ENCODE measurements at regions not wholly inside any gene's neighbourhood (a gene's known extent, or its start where the extent isn't known, plus 50 kb on each side); places are given as distances from the start of the nearest gene placed in this dataset.
"Not testable (repeated sequence)": the region's sequence is repeated elsewhere in the genome, so short reads cannot be mapped to it uniquely, and the experiment has no call there.

DNA sequence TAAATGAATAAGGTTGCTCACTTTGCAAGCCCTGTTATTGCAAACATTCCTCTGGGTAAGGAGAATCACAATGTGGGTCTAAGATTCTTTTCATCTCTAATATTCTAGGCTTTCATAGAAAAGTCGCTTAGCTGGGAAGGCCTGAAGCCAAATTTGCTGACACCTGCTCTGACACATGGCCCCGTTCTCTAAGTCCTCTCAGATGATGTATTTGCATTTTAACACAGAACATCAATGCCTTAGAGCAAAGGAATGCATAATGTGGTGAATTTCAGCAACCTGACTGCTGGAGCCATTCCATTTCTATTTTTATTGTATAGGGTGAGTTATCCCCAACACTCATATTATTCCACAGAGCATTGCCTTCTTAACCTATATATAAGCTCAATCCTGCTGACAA, 682.1 kb upstream of the NRP1 start:
- TF ChIP-seq Cebpa-rat (IDR thresholded peaks at IDR 0.05), result no peak
- Histone ChIP-seq H3K4me1 (no peaks in the 10 kb centered on the region), H4K20me1 (no peaks in the 10 kb centered on the region), H3K27me3 (no peaks in the 10 kb centered on the region), H3K4me2 (no peak overlapping the region), H3K36me3 (no peaks in the 10 kb centered on the region), H3K4me3 (no peak overlapping the region), H3K9me3 (no peaks in the 10 kb centered on the region), H3K27ac (no peak overlapping the region), H3K9ac (no peak overlapping the region)

DNA sequence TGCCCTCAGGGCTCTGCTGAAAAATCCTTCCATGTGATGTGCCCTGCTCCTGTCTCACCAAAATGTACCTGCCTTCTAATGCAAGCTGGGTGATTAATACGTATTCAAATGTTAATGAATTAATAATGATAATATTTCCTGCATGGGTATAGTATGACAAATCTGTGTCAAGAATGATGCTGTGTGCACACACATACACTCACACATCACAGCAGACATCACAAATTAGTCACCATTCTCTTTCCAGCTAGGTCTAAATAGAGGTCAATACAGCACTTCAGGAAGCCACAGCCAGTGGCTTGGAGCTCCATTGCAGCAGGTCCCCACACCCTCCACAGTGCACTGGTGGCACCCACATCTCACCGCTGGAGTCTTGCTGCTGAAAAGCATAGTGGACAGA, 681.2 kb upstream of the NRP1 start:
- Histone ChIP-seq H4K20me1 (no peaks in the 10 kb centered on the region), H3K4me1 (no peaks in the 10 kb centered on the region), H3K27me3 (no peaks in the 10 kb centered on the region), H3K27ac (no peak overlapping the region), H3K9me3 (no peaks in the 10 kb centered on the region), H3K36me3 (no peaks in the 10 kb centered on the region), H3K9ac (no peak overlapping the region), H3K4me3 (no peak overlapping the region), H3K4me2 (no peak overlapping the region)
- no peak for TF ChIP-seq Cebpa-rat (IDR thresholded peaks at IDR 0.05)

DNA sequence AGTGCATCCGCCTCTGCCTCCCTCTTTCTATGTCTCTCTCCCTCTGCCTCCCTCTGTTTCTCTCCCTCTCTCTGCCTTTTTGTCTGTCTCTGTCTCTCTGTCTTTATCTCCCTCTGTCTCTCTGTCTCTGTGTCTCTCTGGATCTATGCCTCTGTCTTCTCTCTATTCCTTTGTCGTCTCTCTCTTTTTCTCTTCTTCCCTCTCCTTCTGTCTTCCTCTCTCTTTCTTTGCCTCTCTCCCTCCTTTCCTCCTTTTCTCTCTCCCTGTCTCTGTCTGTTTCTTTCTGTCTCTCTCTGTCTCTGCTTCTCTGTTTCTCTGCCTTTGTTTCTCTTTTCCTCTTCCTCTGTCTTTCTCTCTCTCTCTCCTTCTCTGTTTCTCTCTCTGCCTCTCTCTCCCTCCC, 678.8 kb upstream of the NRP1 start:
- TF ChIP-seq Cebpa-rat (IDR thresholded peaks at IDR 0.05), result no peak

DNA sequence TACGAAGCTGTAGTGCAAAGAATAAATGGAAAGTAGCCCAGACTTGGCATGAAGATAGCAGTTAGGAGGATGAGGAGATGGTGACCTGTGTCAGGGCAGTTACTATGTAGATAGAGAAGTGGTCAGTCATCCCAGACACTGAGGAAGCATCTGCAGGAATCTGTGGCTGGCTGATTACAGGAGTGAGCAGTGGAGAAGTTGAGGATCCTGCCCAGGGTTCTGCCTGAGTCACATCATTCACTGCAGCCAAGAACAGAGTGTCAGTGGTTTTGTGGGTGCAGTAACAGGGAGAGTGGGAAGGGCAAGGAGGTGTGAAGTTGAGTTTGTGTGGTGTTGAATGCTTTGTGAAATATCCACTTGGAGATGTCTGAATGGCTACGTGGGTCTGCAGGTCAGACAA, 676.4 kb upstream of the NRP1 start:
- Histone ChIP-seq H3K9ac (no peak overlapping the region), H3K27ac (no peak overlapping the region), H3K9me3 (0 out of 2 replicates have a peak, but pooled peaks cover 3% of the 10 kb centered on the region), H3K27me3 (no peaks in the 10 kb centered on the region), H3K4me2 (no peak overlapping the region), H3K4me3 (no peak overlapping the region), H3K4me1 (no peaks in the 10 kb centered on the region), H3K36me3 (no peaks in the 10 kb centered on the region), H4K20me1 (no peaks in the 10 kb centered on the region)
- TF ChIP-seq Cebpa-rat (IDR thresholded peaks at IDR 0.05), result no peak

More for the DNA sequence above, 678.8 kb upstream of the NRP1 start:
- Histone ChIP-seq H3K9me3 (0 out of 2 replicates have a peak, but pooled peaks cover 3% of the 10 kb centered on the region), H3K27ac (no peak overlapping the region), H3K27me3 (no peaks in the 10 kb centered on the region), H3K36me3 (no peaks in the 10 kb centered on the region), H3K4me1 (no peaks in the 10 kb centered on the region), H4K20me1 (no peaks in the 10 kb centered on the region), H3K4me2 (no peak overlapping the region), H3K4me3 (no peak overlapping the region), H3K9ac (no peak overlapping the region)

DNA sequence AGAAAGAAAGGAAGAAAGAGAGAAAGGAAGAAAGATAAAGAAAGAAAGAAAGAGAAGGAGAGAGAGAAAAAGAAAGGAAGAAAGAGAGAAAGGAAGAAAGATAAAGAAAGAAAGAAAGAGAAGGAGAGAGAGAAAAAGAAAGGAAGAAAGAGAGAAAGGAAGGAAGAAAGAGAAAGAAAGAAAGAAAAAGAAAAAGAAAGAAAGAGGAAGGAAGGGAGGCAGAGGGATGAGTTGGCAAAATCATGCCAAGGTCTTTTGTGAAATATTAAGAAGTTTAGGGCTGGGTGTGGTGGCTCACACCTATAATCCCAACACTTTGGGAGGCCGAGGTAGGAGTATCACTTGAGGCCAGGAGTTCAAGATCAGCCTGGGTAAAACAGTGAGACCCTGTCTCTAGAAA, 675.8 kb upstream of the NRP1 start:
- not testable (repeated sequence) for H4K20me1 ChIP-seq, H3K9ac ChIP-seq, H3K36me3 ChIP-seq, H3K27ac ChIP-seq, H3K27me3 ChIP-seq, H3K4me3 ChIP-seq, H3K9me3 ChIP-seq, H3K4me2 ChIP-seq, H3K4me1 ChIP-seq

DNA sequence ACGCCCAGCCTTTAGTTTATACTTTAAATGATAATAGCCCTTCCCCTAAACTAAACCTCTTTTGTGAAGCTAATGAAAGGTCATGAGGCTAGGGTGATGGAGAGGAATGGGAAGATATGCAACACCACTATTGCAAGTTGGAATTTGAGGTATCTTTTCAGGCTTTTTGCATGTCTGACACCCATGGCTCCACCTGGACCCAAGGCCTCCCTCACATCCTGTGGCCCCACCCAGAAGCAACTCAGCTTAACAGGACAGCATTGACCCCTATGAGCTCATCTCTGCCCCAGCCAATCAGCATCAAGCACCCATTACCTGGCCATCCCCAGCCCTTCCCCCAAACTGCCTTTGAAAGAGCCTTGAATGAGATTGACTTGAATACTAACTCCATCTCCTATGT, 674.2 kb upstream of the NRP1 start:
- H3K27me3 ChIP-seq, result no peaks in the 10 kb centered on the region
- no peak overlapping the region for H3K4me3 ChIP-seq
- H3K9ac ChIP-seq, result no peak overlapping the region
- no peak for TF ChIP-seq Cebpa-rat (IDR thresholded peaks at IDR 0.05)
- H3K27ac ChIP-seq, result no peak overlapping the region
- no peaks in the 10 kb centered on the region for H3K4me1 ChIP-seq
- H4K20me1 ChIP-seq, result no peaks in the 10 kb centered on the region
- H3K36me3 ChIP-seq, result no peaks in the 10 kb centered on the region
- H3K9me3 ChIP-seq, result 0 out of 2 replicates have a peak, but pooled peaks cover 3% of the 10 kb centered on the region
- no peak overlapping the region for H3K4me2 ChIP-seq

DNA sequence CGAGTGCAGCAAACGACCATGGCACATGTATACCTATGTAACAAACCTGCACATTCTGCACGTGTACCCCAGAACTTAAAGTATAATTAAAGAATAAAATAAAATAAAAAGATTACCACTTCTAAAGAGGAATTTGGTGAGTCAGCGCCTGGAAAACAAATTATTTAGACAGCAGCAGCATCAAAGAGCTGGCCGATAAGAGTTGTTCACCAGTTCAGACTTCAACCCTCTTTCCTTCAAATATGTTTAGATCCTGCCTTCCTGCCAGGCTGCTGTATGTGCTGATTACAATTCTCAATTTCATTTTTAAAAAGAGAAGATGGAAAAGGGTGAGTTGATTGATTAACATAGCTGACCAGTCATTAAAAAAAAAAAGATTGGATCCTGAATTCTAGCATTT, 672.0 kb upstream of the NRP1 start:
- no peak overlapping the region for H3K4me2 ChIP-seq
- no peaks in the 10 kb centered on the region for H3K27me3 ChIP-seq
- no peak overlapping the region for H3K9ac ChIP-seq
- no peaks in the 10 kb centered on the region for H4K20me1 ChIP-seq
- H3K9me3 ChIP-seq, result 0 out of 2 replicates have a peak, but pooled peaks cover 3% of the 10 kb centered on the region
- TF ChIP-seq Cebpa-rat (IDR thresholded peaks at IDR 0.05), result no peak
- H3K27ac ChIP-seq, result no peak overlapping the region
- H3K4me1 ChIP-seq, result no peaks in the 10 kb centered on the region
- no peak overlapping the region for H3K4me3 ChIP-seq
- H3K36me3 ChIP-seq, result no peaks in the 10 kb centered on the region

DNA sequence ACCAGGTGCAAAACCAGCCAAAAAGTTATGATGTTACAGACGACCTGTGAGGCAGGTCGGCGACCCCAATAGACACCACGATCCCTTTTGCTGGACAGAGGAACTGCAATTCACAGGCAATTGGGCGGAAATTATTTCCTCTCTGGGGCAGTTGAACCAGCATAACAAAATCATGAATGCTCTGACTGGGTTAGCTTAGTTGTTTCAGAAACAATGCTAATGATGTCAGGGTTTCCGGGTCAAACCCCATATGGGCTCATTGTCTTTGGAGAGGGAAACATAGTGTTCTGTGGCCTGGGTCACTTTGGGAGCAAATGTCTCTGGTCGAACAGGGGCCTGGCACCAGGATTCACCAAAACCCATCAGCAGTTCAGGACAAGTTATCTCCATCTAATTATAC, 669.1 kb upstream of the NRP1 start:
- H3K4me1 ChIP-seq, result no peaks in the 10 kb centered on the region

DNA sequence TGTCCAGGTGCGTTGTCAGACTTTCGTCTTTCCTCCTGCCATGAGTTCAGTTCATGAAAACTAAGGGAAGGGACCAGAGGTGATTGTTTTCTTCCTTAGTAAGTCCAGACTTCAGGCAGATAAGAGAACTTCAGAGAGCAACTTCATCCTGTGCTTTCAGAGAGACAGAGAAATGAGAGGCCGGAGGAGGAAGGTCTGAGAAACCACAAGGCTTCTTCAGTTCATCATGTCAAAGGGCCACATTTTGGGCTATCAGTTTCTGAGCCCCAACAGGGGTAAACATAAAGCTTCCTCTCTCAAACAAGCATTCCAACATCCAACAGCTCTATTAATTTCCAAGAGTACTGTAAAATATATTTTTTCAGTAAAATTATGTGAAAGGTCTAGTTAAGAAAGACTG, 668.4 kb upstream of the NRP1 start:
- no peak overlapping the region for H3K4me3 ChIP-seq
- H3K27ac ChIP-seq, result no peak overlapping the region
- H3K36me3 ChIP-seq, result no peaks in the 10 kb centered on the region
- no peaks in the 10 kb centered on the region for H3K4me1 ChIP-seq
- H4K20me1 ChIP-seq, result no peaks in the 10 kb centered on the region
- TF ChIP-seq Cebpa-rat (IDR thresholded peaks at IDR 0.05), result no peak
- H3K27me3 ChIP-seq, result no peaks in the 10 kb centered on the region
- no peak overlapping the region for H3K9ac ChIP-seq
- no peaks in the 10 kb centered on the region for H3K9me3 ChIP-seq
- H3K4me2 ChIP-seq, result no peak overlapping the region

More for the DNA sequence above, 669.1 kb upstream of the NRP1 start:
- no peaks in the 10 kb centered on the region for H3K27me3 ChIP-seq
- no peak overlapping the region for H3K4me2 ChIP-seq
- no peak overlapping the region for H3K9ac ChIP-seq
- no peak for TF ChIP-seq Cebpa-rat (IDR thresholded peaks at IDR 0.05)
- no peaks in the 10 kb centered on the region for H4K20me1 ChIP-seq
- no peaks in the 10 kb centered on the region for H3K36me3 ChIP-seq
- H3K27ac ChIP-seq, result no peak overlapping the region
- H3K9me3 ChIP-seq, result 0 out of 2 replicates have a peak, but pooled peaks cover under 1% of the 10 kb centered on the region
- no peak overlapping the region for H3K4me3 ChIP-seq

DNA sequence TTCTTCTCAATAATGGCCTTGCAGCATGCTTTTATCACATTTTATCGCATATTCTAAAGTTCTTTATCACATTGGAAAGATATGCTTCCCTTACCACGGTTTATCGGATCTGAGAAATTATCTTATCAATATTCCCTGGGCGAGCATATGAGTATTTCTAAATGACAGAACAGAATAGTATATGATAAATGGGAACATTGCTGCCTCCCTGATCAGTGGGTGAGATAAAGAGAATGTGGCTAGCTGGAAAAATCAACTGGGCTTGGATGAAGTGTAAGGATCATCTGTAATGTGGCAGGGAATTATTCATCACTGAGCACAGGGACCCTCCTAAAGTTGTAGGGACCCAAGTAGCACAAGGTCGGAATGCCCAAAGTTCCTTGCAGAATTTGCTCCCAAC, 667.4 kb upstream of the NRP1 start:
- Histone ChIP-seq H3K27me3 (no peaks in the 10 kb centered on the region), H3K27ac (no peak overlapping the region), H3K9me3 (no peaks in the 10 kb centered on the region), H3K9ac (no peak overlapping the region), H3K36me3 (no peaks in the 10 kb centered on the region), H3K4me3 (no peak overlapping the region), H4K20me1 (no peaks in the 10 kb centered on the region), H3K4me2 (no peak overlapping the region), H3K4me1 (no peaks in the 10 kb centered on the region)
- no peak for TF ChIP-seq Cebpa-rat (IDR thresholded peaks at IDR 0.05)

DNA sequence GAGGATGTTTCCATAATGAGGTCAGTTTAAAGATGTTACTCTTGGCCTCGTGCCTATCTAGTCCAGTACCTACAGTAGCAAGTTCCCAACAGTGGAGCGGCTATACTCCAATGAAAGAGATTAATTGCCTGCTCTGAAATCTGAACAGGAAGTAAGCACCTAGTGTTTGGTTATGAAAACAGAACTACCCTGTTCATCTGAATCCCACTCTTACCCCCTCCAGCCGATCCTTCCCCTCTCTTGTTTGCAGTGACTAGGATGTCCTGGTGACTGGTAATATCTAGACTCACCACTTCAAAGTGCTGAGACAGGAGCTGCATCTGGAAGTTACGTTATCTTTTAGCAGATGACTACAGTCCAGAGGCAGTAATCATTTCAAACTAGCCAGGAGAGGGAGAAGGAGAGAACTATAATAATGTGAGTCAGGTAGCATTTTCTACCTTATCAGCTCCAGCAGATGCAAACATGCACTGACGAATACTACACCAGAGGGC, 666.7 kb upstream of the NRP1 start:
- H3K4me1 ChIP-seq, result no peaks in the 10 kb centered on the region
- H4K20me1 ChIP-seq, result no peaks in the 10 kb centered on the region
- H3K4me2 ChIP-seq, result no peak overlapping the region
- no peaks in the 10 kb centered on the region for H3K9me3 ChIP-seq
- no peak overlapping the region for H3K4me3 ChIP-seq
- no peak overlapping the region for H3K9ac ChIP-seq
- no peaks in the 10 kb centered on the region for H3K36me3 ChIP-seq
- no peak for TF ChIP-seq Cebpa-rat (IDR thresholded peaks at IDR 0.05)
- H3K27me3 ChIP-seq, result no peaks in the 10 kb centered on the region
- H3K27ac ChIP-seq, result no peak overlapping the region
